Neural cell (in vitro differentiated cells): ENCODE measurements at regions not wholly inside any gene's neighbourhood (a gene's known extent, or its start where the extent isn't known, plus 50 kb on each side); places are given as distances from the start of the nearest gene placed in this dataset.

Source experiments
- H2AFZ ChIP-seq: fragments of 200-600, 300-800 bp; sonication (generic), shearing (Covaris generic); 2 replicates; pipeline ENCODE4 v1.6.0; 2014; ENCODE audit warnings: low read depth, mild to moderate bottlenecking, antibody characterized with exemption, low read length, moderate library complexity
- H3F3A ChIP-seq: fragments of 200-600 bp; shearing (Covaris generic); 2 replicates; pipeline ENCODE4 v1.6.1; 2016; ENCODE audit warnings: mild to moderate bottlenecking, moderate library complexity, mixed read lengths, antibody characterized with exemption, low read length; ENCODE audit not compliant: insufficient read depth, poor library complexity, severe bottlenecking
- H3K27ac ChIP-seq: fragments of 200-600, 300-800 bp; sonication (generic), shearing (Covaris generic); 2 replicates; pipeline ENCODE4 v1.5.1; 2014; ENCODE audit warnings: mild to moderate bottlenecking, low read length, moderate library complexity
- H3K27me3 ChIP-seq: fragments of 300-800, 200-600 bp; sonication (generic), shearing (Covaris generic); 2 replicates; pipeline ENCODE4 v1.6.0; 2014; ENCODE audit warnings: mild to moderate bottlenecking, low read depth, low read length, moderate library complexity; ENCODE audit not compliant: insufficient read depth
- H3K36me3 ChIP-seq: fragments of 300-800, 200-600 bp; sonication (generic), shearing (Covaris generic); 2 replicates; pipeline ENCODE4 v1.5.1; 2014; ENCODE audit warnings: mild to moderate bottlenecking, antibody characterized with exemption, low read length, moderate library complexity; ENCODE audit not compliant: insufficient read depth
- H3K4me2 ChIP-seq: fragments of 300-800, 200-600 bp; sonication (generic), shearing (Covaris generic); 2 replicates; pipeline ENCODE4 v1.6.0; 2014; ENCODE audit warnings: mild to moderate bottlenecking, low read length
- H3K4me3 ChIP-seq: fragments of 300-800, 200-600 bp; sonication (generic), shearing (Covaris generic); 2 replicates; pipeline ENCODE4 v1.5.1; 2014; ENCODE audit warnings: mild to moderate bottlenecking, low read length, moderate library complexity
- H3K79me2 ChIP-seq: fragments of 200-600 bp; shearing (Covaris generic); replicated peaks from 2 replicates; pipeline ENCODE4 v1.6.0; 2014; ENCODE audit warnings: mild to moderate bottlenecking, low read length, moderate library complexity; ENCODE audit not compliant: insufficient read depth
- H3K9ac ChIP-seq: fragments of 300-800, 200-600 bp; sonication (generic), shearing (Covaris generic); 2 replicates; pipeline ENCODE4 v1.6.1; 2016; ENCODE audit warnings: mild to moderate bottlenecking, low read length, mixed read lengths
- H3K9me2 ChIP-seq: fragments of 200-600 bp; shearing (Covaris generic); 2 replicates; pipeline ENCODE4 v1.6.1; 2016; ENCODE audit warnings: mild to moderate bottlenecking, low read length, mixed read lengths; ENCODE audit not compliant: insufficient read depth
- H3K9me3 ChIP-seq: fragments of 200-600, 300-800 bp; sonication (generic), shearing (Covaris generic); 2 replicates; pipeline ENCODE4 v1.6.1; 2016; ENCODE audit warnings: mild to moderate bottlenecking, mixed run types, low read length, moderate library complexity, mixed read lengths
- H4K20me1 ChIP-seq: fragments of 200-600 bp; shearing (Covaris generic); 2 replicates; pipeline ENCODE4 v1.6.1; 2016; ENCODE audit warnings: mild to moderate bottlenecking, mixed run types; ENCODE audit not compliant: insufficient read depth
- EP300 ChIP-seq: fragments of 450-650 bp; conservative IDR thresholded peaks from 2 replicates; pipeline ENCODE4 v1.6.1; 2014; ENCODE audit warnings: antibody characterized with exemption, mild to moderate bottlenecking, moderate library complexity; ENCODE audit not compliant: poor library complexity, severe bottlenecking
- EZH2 ChIP-seq: fragments of 200-600, 300-800 bp; shearing (Covaris generic), sonication (generic); IDR thresholded peaks from 2 replicates; pipeline ENCODE4 v1.6.1; 2014; ENCODE audit warnings: antibody characterized with exemption, low read length, borderline replicate concordance, mild to moderate bottlenecking; ENCODE audit not compliant: insufficient read depth, poor library complexity, severe bottlenecking
- MXI1 ChIP-seq: fragments of 450-650 bp; conservative IDR thresholded peaks from 2 replicates; pipeline ENCODE4 v1.6.1; 2014; ENCODE audit warnings: antibody characterized with exemption, mild to moderate bottlenecking; ENCODE audit not compliant: poor library complexity, severe bottlenecking
- POLR2AphosphoS5 ChIP-seq: IDR thresholded peaks from 2 replicates; pipeline ENCODE4 v1.6.1; 2012
- RAD21 ChIP-seq: fragments of 450-650 bp; conservative IDR thresholded peaks from 2 replicates; pipeline ENCODE4 v1.6.1; 2014; ENCODE audit warnings: antibody characterized with exemption, mild to moderate bottlenecking, moderate library complexity
- SMC3 ChIP-seq: fragments of 450-650 bp; conservative IDR thresholded peaks from 2 replicates; pipeline ENCODE4 v1.6.1; 2014; ENCODE audit warnings: antibody characterized with exemption, mild to moderate bottlenecking, moderate library complexity; ENCODE audit not compliant: poor library complexity
- TAF1 ChIP-seq: IDR thresholded peaks from 2 replicates; pipeline ENCODE4 v1.6.1; 2012; ENCODE audit warnings: low read depth
- TF ChIP-seq, protein P1 (sequence below): fragments of 450-650 bp; IDR thresholded peaks from 2 replicates; pipeline ENCODE4 v1.5.1; 2014; ENCODE audit warnings: antibody characterized with exemption, mild to moderate bottlenecking, moderate library complexity; ENCODE audit not compliant: poor library complexity, severe bottlenecking
- TF ChIP-seq, protein P2 (sequence below): IDR thresholded peaks from 2 replicates; pipeline ENCODE4 v1.6.1; 2012; ENCODE audit warnings: borderline replicate concordance

DNA sequence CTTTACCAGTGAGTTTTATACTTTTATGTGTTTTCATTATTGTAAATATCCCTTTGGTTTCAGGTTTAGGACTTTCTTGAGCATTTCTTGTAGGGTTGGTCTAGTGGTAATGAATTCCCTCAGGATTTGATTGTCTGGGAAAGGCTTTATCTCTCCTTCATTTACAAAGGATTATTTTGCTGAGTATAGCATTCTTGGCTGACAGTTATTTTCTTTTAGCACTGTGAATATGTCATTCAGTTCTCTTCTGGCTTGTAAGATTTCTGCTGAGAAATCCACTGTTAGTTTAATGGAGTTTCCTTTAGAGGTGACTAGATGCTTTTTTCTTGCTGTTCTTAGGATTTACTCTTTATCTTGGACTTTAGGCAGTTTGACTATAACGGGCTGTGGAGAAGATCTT lies 373.9 kb downstream of the TSN start:
- TF ChIP-seq MXI1 (no peak), TAF1 (no peak), RAD21 (no peak), SMC3 (no peak), EZH2 (no peak), POLR2AphosphoS5 (no peak), EP300 (no peak)
- TF ChIP-seq, protein P1, sequence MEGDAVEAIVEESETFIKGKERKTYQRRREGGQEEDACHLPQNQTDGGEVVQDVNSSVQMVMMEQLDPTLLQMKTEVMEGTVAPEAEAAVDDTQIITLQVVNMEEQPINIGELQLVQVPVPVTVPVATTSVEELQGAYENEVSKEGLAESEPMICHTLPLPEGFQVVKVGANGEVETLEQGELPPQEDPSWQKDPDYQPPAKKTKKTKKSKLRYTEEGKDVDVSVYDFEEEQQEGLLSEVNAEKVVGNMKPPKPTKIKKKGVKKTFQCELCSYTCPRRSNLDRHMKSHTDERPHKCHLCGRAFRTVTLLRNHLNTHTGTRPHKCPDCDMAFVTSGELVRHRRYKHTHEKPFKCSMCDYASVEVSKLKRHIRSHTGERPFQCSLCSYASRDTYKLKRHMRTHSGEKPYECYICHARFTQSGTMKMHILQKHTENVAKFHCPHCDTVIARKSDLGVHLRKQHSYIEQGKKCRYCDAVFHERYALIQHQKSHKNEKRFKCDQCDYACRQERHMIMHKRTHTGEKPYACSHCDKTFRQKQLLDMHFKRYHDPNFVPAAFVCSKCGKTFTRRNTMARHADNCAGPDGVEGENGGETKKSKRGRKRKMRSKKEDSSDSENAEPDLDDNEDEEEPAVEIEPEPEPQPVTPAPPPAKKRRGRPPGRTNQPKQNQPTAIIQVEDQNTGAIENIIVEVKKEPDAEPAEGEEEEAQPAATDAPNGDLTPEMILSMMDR, result no peak
- TF ChIP-seq, protein P2, sequence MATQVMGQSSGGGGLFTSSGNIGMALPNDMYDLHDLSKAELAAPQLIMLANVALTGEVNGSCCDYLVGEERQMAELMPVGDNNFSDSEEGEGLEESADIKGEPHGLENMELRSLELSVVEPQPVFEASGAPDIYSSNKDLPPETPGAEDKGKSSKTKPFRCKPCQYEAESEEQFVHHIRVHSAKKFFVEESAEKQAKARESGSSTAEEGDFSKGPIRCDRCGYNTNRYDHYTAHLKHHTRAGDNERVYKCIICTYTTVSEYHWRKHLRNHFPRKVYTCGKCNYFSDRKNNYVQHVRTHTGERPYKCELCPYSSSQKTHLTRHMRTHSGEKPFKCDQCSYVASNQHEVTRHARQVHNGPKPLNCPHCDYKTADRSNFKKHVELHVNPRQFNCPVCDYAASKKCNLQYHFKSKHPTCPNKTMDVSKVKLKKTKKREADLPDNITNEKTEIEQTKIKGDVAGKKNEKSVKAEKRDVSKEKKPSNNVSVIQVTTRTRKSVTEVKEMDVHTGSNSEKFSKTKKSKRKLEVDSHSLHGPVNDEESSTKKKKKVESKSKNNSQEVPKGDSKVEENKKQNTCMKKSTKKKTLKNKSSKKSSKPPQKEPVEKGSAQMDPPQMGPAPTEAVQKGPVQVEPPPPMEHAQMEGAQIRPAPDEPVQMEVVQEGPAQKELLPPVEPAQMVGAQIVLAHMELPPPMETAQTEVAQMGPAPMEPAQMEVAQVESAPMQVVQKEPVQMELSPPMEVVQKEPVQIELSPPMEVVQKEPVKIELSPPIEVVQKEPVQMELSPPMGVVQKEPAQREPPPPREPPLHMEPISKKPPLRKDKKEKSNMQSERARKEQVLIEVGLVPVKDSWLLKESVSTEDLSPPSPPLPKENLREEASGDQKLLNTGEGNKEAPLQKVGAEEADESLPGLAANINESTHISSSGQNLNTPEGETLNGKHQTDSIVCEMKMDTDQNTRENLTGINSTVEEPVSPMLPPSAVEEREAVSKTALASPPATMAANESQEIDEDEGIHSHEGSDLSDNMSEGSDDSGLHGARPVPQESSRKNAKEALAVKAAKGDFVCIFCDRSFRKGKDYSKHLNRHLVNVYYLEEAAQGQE, result no peak

DNA sequence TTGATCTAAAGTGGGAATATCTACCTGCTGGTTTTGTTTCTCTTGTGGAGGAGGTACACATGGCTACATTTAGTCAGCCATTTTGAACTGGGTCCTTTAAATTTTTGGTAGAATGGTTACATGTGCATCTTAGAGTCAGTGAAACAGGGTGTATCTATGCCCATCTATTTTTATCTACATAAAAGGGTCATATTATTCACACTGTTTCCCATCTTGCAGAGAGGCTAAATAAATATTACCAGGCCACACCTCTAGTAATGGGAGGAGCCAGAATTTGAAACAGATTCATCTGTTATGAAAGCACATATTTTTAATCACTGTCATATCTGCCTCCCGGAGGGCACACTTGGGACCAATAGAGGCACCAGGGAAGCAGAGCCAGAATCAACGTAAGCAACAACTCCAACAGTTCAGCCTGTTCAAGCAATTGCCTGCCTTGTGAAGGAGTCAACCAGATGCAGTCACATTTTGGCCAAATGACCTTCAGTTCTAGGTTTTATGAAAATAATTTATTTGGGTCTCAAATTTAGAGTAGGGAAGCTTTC lies 376.8 kb downstream of the TSN start:
- no peaks in the 10 kb centered on the region for H3K36me3 ChIP-seq
- H3K27ac ChIP-seq, result no peak overlapping the region
- no peaks in the 10 kb centered on the region for H3K9me2 ChIP-seq
- no peak overlapping the region for H2AFZ ChIP-seq
- H3K4me3 ChIP-seq, result no peak overlapping the region
- no peak overlapping the region for H3K9ac ChIP-seq
- TF ChIP-seq POLR2AphosphoS5, result no peak
- no peak for TF ChIP-seq SMC3
- no peak for TF ChIP-seq MXI1
- TF ChIP-seq, protein P1, result no peak
- no peak for TF ChIP-seq EP300
- TF ChIP-seq TAF1, result no peak
- no peak for TF ChIP-seq RAD21
- H3K9me3 ChIP-seq, result peaks cover 2% of the 10 kb centered on the region
- no peaks in the 10 kb centered on the region for H3K27me3 ChIP-seq
- no peaks in the 10 kb centered on the region for H3F3A ChIP-seq
- no peak overlapping the region for H3K4me2 ChIP-seq
- H3K79me2 ChIP-seq, result no peaks in the 10 kb centered on the region
- H4K20me1 ChIP-seq, result no peaks in the 10 kb centered on the region

More for the DNA sequence above, 373.9 kb downstream of the TSN start:
- H3K79me2 ChIP-seq, result no peaks in the 10 kb centered on the region
- no peak overlapping the region for H3K9ac ChIP-seq
- peaks cover 12% of the 10 kb centered on the region for H3K9me3 ChIP-seq
- H3K27me3 ChIP-seq, result no peaks in the 10 kb centered on the region
- no peak overlapping the region for H2AFZ ChIP-seq
- H3K9me2 ChIP-seq, result no peaks in the 10 kb centered on the region
- H3K36me3 ChIP-seq, result no peaks in the 10 kb centered on the region
- no peak overlapping the region for H3K4me2 ChIP-seq
- H3K4me3 ChIP-seq, result no peak overlapping the region
- no peaks in the 10 kb centered on the region for H3F3A ChIP-seq
- H3K27ac ChIP-seq, result no peak overlapping the region
- no peaks in the 10 kb centered on the region for H4K20me1 ChIP-seq
